NCI-H1436 (cell line): ENCODE measurements at regions not wholly inside any gene's neighbourhood (a gene's known extent, or its start where the extent isn't known, plus 50 kb on each side); places are given as distances from the start of the nearest gene placed in this dataset.

ENCODE experiments used
- DNase-seq: peaks from one replicate; lab custom pipeline; 2025; lab: John Stamatoyannopoulos, UW

DNA sequence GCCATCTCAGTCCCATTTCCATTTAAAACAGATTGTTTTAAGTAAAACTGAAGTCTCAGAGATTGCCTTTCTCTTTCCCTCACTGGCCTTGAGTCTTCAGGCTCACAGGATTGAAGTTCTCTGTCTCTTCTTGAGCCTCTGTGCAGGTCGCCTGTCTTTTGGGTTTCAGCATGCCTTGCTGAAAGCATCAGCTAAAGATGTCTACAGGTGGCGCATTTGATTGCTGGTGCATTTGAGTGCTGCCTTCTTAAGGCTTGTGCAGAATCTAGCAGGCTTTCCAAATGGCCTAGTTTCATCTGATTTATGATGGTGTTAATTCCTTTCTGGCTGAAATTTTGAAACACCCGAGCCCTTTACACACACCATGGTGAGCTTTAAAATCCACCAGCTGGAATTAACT is 1062.2 kb upstream of the FBXO33 start:
- no peak for DNase-seq

DNA sequence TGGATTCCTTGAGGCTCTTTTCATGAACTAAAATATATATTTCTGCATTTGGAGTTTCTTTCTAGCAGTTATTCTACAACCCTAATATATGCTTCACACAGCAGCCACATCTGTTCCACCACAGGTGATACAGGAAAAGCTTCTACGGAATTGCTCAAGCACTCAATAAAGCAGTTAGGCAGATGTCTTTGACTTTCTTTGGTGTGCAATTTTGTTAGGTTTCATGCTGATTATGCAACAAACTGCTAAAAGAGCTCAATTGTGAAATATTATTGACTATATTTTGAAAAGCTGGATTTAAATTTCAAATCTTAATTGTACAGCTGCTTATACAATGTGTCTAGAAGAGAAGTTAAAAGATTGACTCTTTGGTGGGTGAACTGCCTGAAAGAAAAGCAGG is 1055.6 kb upstream of the FBXO33 start:
- no peak for DNase-seq

DNA sequence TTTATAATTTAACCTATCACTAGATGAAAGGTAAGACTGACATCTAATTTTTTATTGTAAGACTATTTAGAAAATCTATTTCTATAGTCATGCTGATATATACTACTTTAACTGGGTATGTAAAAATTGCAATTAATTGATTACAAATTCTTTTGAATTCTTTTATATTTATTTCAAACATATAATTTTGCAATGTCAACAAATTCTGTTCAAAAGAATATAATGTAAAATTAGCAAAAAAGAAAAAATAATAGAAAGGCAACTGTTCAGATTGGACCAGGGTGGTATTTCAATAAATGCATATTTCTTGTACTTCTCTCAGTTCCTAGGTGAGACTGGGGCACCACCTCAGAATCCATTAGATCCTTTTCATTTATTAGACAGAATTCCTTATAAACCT is 1053.5 kb upstream of the FBXO33 start:
- no peak for DNase-seq

GRCh38 chr14:40476005-40476404 is 1043.8 kb upstream of the FBXO33 start:
- no peak for DNase-seq

- no peak for DNase-seq
These were observed 1035.7 kb upstream of the FBXO33 start for GRCh38 chr14:40467969-40468368.

DNA sequence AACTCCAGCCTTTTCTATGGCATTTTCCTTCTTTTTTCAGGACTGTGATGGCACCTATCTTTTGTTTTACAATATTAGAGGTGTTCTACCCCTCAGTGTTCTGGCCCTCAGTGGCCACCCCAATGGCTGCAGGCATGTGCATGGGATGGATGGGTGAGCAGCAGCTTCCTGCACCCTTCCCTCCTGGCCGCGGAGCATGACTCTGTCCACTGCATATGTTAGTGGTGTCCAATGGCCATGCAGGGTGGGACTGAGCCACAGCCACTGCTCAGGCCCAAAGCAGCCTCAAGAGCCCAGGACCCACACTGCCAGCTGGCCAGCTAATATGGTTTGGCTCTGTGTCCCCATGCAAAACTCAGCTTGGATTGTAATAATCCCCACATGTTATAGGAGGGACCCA is 1032.3 kb upstream of the FBXO33 start:
- no peak for DNase-seq

- DNase-seq = no peak
These were observed 1031.7 kb upstream of the FBXO33 start for GRCh38 chr14:40463886-40464285.

DNA sequence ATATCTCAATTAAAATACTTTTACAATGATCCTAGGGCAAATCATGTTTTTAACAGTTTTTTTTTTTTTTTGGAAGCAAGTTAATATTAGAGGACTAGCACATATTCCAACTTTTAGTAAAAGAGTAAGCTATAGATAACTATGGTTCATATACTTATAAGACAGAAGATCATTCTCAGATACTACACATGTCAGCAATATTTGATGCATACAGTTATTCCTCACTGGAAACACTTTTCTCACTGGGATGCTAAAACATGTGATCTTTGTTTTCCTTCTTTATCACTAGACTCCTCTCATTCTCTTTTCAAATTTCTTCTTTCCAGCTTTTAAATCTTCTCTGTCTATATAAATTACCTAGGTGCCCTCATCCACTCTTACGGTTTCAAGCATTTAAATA is 1020.4 kb upstream of the FBXO33 start:
- DNase-seq = no peak

DNA sequence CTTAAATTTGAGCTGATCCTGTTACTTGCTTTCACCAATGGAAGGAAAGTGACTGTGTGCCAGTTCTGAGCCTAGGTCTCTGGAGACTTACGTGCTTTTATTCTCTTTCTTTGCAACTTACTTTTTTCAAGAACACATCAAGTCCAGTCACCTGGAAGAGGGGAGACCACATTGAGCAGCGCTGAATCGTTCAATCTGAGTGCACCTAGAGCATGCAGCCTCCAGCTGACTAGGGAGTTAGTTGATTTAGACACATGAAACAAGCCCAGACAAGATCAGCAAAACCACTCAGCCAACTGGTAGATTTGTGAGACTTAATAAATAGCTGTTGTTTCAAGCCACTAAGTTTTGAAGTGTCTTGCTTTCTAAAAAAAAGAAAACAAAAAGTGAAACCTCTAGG is 1014.8 kb upstream of the FBXO33 start:
- no peak for DNase-seq

- no peak for DNase-seq
These were observed 1012.8 kb upstream of the FBXO33 start for GRCh38 chr14:40445020-40445419.

- DNase-seq = no peak
These were observed 1004.3 kb upstream of the FBXO33 start for GRCh38 chr14:40436551-40436950.

- DNase-seq = no peak
These were observed 985.7 kb upstream of the FBXO33 start for GRCh38 chr14:40417777-40418401.

GRCh38 chr14:40416565-40416964 is 984.3 kb upstream of the FBXO33 start:
- no peak for DNase-seq

DNA sequence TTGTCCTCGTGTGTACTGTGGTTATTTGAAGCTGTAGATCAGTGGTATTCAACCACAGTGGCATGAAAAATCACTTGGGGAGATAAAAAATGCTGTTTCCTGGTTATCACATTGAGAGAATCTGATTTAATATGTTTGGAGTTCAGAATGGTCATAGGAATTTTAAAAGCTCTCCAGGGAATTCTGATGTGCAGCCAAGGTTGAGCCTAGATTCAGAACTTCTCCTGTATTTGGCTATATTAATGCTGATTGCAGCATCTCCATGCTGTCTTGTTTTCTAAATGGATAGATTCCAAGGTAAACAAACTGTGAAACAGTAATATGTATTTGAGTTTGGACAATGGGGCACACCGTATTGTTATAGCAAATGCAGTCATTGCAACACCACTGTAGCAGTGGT is 982.2 kb upstream of the FBXO33 start:
- no peak for DNase-seq

- no peak for DNase-seq
These were observed 980.9 kb upstream of the FBXO33 start for GRCh38 chr14:40413136-40413535.

- DNase-seq = no peak
These were observed 978.5 kb upstream of the FBXO33 start for GRCh38 chr14:40410708-40411107.

DNA sequence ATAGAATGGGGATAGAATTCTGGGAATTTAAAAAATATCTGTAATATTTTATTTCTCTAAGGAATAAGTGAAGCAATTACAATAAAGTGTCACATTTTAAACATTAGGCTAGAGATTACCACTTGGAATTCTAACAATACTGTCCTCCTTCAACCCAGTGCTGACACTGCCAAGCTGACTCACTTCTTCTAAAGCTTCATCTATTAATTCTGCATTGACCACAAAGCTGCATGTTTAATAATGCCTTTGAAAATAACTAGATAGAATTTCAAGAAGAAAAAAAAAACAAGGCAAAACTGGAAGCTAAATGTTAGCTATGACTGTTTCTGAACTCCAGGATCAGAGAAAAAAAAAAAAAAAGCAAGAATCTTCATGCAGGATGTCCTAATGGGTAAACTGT is 970.7 kb upstream of the FBXO33 start:
- no peak for DNase-seq

- no peak for DNase-seq
These were observed 966.7 kb upstream of the FBXO33 start for GRCh38 chr14:40398981-40399380.

- DNase-seq = no peak
These were observed 962.6 kb upstream of the FBXO33 start for GRCh38 chr14:40394634-40395340.

DNA sequence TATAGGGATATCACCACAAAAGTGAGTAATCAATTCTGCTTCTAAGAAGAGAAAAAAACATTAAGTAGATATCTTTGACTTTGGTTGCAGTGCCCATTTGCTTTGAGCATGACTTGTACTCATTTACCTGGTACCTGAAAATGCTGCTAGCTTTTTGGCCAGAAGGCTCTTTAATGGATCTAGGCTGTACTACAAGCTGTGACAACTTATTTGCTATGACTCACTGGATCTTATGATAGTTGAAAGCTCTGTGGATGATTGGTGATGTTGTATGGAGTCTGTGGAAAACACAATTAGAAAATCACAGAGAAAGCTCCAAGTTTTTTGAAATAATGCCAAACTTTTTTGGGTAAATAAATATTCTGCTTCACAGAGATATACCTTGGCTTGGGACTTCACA is 960.9 kb upstream of the FBXO33 start:
- no peak for DNase-seq

GRCh38 chr14:40386433-40386832 is 954.2 kb upstream of the FBXO33 start:
- no peak for DNase-seq

DNA sequence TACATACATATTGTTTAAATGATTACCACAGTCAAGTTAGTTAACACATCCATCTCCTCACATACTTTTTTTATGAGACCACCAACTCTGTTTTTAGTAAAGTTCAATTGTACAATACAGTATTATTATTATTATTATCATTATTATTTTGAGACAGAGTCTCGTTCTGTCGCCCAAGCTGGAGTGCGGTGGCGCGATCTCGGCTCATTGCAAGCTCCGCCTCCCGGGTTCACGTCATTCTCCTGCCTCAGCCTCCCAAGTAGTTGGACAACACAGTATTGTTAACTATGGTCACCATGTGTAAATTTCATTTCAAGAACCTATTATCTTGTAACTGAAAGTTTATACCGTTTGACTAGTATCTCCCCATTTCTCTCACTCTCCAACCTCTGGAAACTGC is 942.0 kb upstream of the FBXO33 start:
- DNase-seq = no peak

- DNase-seq = no peak
These were observed 938.8 kb upstream of the FBXO33 start for GRCh38 chr14:40371011-40371410.

- no peak for DNase-seq
These were observed 936.1 kb upstream of the FBXO33 start for GRCh38 chr14:40368314-40368713.
